B cell (primary cell): ENCODE measurements at regions not wholly inside any gene's neighbourhood (a gene's known extent, or its start where the extent isn't known, plus 50 kb on each side); places are given as distances from the start of the nearest gene placed in this dataset.

Source experiments
- ATAC-seq: fragments of 200-7000 bp; cut with Tn5 transposase; one replicate; pipeline ENCODE4 v1.10.0; 2021; ENCODE audit warnings: low read depth, mild to moderate bottlenecking, moderate number of reproducible peaks, moderate library complexity
- CTCF ChIA-PET: fragments of 350-600 bp; sonication (Branson Sonifier 250); formaldehyde crosslinking; loops from one replicate; lab custom pipeline; 2021; ENCODE audit warnings: antibody characterized with exemption, inconsistent platforms; lab: Charles Lee
- POLR2A ChIA-PET: fragments of 350-600 bp; sonication (Branson Sonifier 250); formaldehyde crosslinking; loops from one replicate; lab custom pipeline; 2021; ENCODE audit warnings: antibody characterized with exemption; lab: Charles Lee
- DNase-seq: peaks from one replicate; pipeline ENCODE4 v3.0.0; 2013
- H2AFZ ChIP-seq: 2 replicates; pipeline ENCODE4 v1.6.1; 2012; ENCODE audit warnings: mild to moderate bottlenecking, low read depth, low read length; ENCODE audit not compliant: insufficient read depth, poor library complexity, severe bottlenecking
- H3K27ac ChIP-seq, 2 donors: 1 replicate in 1 of 2; 2 replicates in 1 of 2; pipeline ENCODE4 v1.5.1; 2012 to 2013; ENCODE audit warnings: low read length in 2 of 2, mild to moderate bottlenecking in 2 of 2, moderate library complexity in 1 of 2
- H3K27me3 ChIP-seq, 4 experiments: fragments of 200-600 bp in 1 of 4; sonication (generic) in 1 of 4; replicated peaks in 1 of 4; 1 replicate in 2 of 4; 2 replicates in 2 of 4; pipeline versions ENCODE4 v1.6.1 to v1.7.0; 2013 to 2016; ENCODE audit warnings: low read length in 3 of 4, mild to moderate bottlenecking in 2 of 4, mixed read lengths in 1 of 4, moderate library complexity in 1 of 4; ENCODE audit not compliant: insufficient read depth in 4 of 4, control insufficient read depth in 3 of 4; ENCODE audit errors: control extremely low read depth in 1 of 4
- H3K36me3 ChIP-seq, 2 experiments: replicated peaks in 1 of 2; 1 replicate in 1 of 2; 2 replicates in 1 of 2; pipeline versions ENCODE4 v1.6.1 to v1.7.1; 2013; ENCODE audit warnings: low read length in 1 of 2; ENCODE audit not compliant: insufficient read depth in 2 of 2, control insufficient read depth in 1 of 2; ENCODE audit errors: control extremely low read depth in 1 of 2, extremely low read depth in 1 of 2
- H3K4me1 ChIP-seq, 2 donors: fragments of 200-600 bp in 1 of 2; sonication (generic) in 1 of 2; 1 replicate in 1 of 2; 2 replicates in 1 of 2; pipeline versions ENCODE4 v1.5.1 to v1.6.1; 2013 to 2017; ENCODE audit warnings: low read length in 2 of 2; ENCODE audit not compliant: control insufficient read depth in 2 of 2, insufficient read depth in 2 of 2
- H3K4me2 ChIP-seq: replicated peaks from 2 replicates; pipeline ENCODE3; 2012; ENCODE audit warnings: mild to moderate bottlenecking, low read depth, low read length; ENCODE audit not compliant: poor library complexity, severe bottlenecking
- H3K4me3 ChIP-seq, 5 experiments: fragments of 200-600 bp in 1 of 5; sonication (generic) in 1 of 5; 1 replicate in 3 of 5; 2 replicates in 2 of 5; pipeline versions ENCODE4 v1.5.1 to v1.7.0; 2011 to 2016; ENCODE audit warnings: low read length in 4 of 5, mild to moderate bottlenecking in 4 of 5, low read depth in 2 of 5, control low read depth in 1 of 5, moderate library complexity in 1 of 5; ENCODE audit not compliant: insufficient read depth in 1 of 5; ENCODE audit errors: control extremely low read depth in 1 of 5, extremely low read depth in 1 of 5
- H3K79me2 ChIP-seq: fragments of 200-600 bp; sonication (generic); one replicate; pipeline ENCODE4 v1.6.0; 2016; ENCODE audit warnings: low read length; ENCODE audit not compliant: control insufficient read depth, insufficient read depth
- H3K9ac ChIP-seq: fragments of 200-600 bp; sonication (generic); 2 replicates; pipeline ENCODE4 v1.6.1; 2017; ENCODE audit warnings: mild to moderate bottlenecking, low read length, moderate library complexity
- H3K9me3 ChIP-seq, 3 donors: one replicate each; pipeline versions ENCODE4 v1.6.1 to v1.7.1; 2013; ENCODE audit warnings: low read length in 2 of 3; ENCODE audit not compliant: control insufficient read depth in 2 of 3, insufficient read depth in 1 of 3; ENCODE audit errors: control extremely low read depth in 1 of 3
- H4K20me1 ChIP-seq: 2 replicates; pipeline ENCODE4 v1.6.0; 2012; ENCODE audit warnings: mild to moderate bottlenecking, low read length; ENCODE audit not compliant: insufficient read depth, control insufficient read depth, poor library complexity, severe bottlenecking
- H3K27ac Mint-ChIP-seq: one replicate; pipeline ENCODE4 v1.8.0; 2021; ENCODE audit warnings: mixed read lengths
- H3K27me3 Mint-ChIP-seq: one replicate; pipeline ENCODE4 v1.8.0; 2021; ENCODE audit warnings: mixed read lengths
- H3K4me1 Mint-ChIP-seq: one replicate; pipeline ENCODE4 v1.8.0; 2021; ENCODE audit warnings: mixed read lengths
- H3K4me3 Mint-ChIP-seq: one replicate; pipeline ENCODE4 v1.8.0; 2021; ENCODE audit warnings: mixed read lengths
- H3K9me3 Mint-ChIP-seq: one replicate; pipeline ENCODE4 v1.8.0; 2022; ENCODE audit warnings: mixed read lengths; ENCODE audit not compliant: insufficient read depth
- EZH2 ChIP-seq: IDR thresholded peaks from 2 replicates; pipeline ENCODE4 v1.6.1; 2012; ENCODE audit warnings: borderline replicate concordance, low read depth, mild to moderate bottlenecking, moderate library complexity, low read length; ENCODE audit not compliant: insufficient read depth, poor library complexity, severe bottlenecking
- WGBS: methylation state at CpG from one replicate; pipeline ENCODE4 v1.1.5; 2013; ENCODE audit warnings: missing lambda C conversion rate; ENCODE audit not compliant: insufficient coverage; 5-methylcytosine and 5-hydroxymethylcytosine counted together
- intact Hi-C: fragments of 100-400 bp; cut with micrococcal nuclease; formaldehyde crosslinking; loops from one replicate; pipeline ENCODE4 v1.10.0; 2022
- TF ChIP-seq, protein P1 (sequence below): fragments of 200-600 bp; IDR thresholded peaks from one replicate; pipeline ENCODE4 v1.8.0; 2022; ENCODE audit warnings: antibody characterized with exemption, mild to moderate bottlenecking

GRCh38 chr10:30793093-30793492, 163.5 kb upstream of the LYZL2 start:
- POLR2A ChIA-PET, result no interaction called here
- H3K79me2 ChIP-seq, result no peaks in the 10 kb centered on the region
- WGBS, result 91% methylated on average over 1 of the region's 3 CpGs
- H3K27ac ChIP-seq, result no peak overlapping the region
- ATAC-seq, result no peak
- no peak for TF ChIP-seq EZH2
- TF ChIP-seq, protein P1, sequence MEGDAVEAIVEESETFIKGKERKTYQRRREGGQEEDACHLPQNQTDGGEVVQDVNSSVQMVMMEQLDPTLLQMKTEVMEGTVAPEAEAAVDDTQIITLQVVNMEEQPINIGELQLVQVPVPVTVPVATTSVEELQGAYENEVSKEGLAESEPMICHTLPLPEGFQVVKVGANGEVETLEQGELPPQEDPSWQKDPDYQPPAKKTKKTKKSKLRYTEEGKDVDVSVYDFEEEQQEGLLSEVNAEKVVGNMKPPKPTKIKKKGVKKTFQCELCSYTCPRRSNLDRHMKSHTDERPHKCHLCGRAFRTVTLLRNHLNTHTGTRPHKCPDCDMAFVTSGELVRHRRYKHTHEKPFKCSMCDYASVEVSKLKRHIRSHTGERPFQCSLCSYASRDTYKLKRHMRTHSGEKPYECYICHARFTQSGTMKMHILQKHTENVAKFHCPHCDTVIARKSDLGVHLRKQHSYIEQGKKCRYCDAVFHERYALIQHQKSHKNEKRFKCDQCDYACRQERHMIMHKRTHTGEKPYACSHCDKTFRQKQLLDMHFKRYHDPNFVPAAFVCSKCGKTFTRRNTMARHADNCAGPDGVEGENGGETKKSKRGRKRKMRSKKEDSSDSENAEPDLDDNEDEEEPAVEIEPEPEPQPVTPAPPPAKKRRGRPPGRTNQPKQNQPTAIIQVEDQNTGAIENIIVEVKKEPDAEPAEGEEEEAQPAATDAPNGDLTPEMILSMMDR, result no peak
- Mint-ChIP-seq H3K27ac (no peak overlapping the region), H3K27me3 (peaks cover 4% of the 10 kb centered on the region), H3K4me1 (peaks cover 12% of the 10 kb centered on the region), H3K9me3 (no peaks in the 10 kb centered on the region), H3K4me3 (no peak overlapping the region)
- no peaks in the 10 kb centered on the region for H3K36me3 ChIP-seq
- H3K4me3 ChIP-seq, result no peak overlapping the region
- H3K27me3 ChIP-seq, result no peaks in the 10 kb centered on the region
- intact Hi-C loops, result no loop called here
- H3K9ac ChIP-seq, result no peak overlapping the region
- H3K4me2 ChIP-seq, result no peak overlapping the region
- H4K20me1 ChIP-seq, result no peaks in the 10 kb centered on the region
- peaks cover 10 to 11% of the 10 kb centered on the region in 2 donors for H3K4me1 ChIP-seq
- H3K9me3 ChIP-seq, result no peaks in the 10 kb centered on the region
- CTCF ChIA-PET, result no interaction called here
- H2AFZ ChIP-seq, result no peak overlapping the region
- DNase-seq, result no peak

- ATAC-seq (no peak), DNase-seq (no peak)
- 47% methylated on average over 2 of the region's 2 CpGs for WGBS
- no peaks in the 10 kb centered on the region for H3K9me3 Mint-ChIP-seq
- Histone ChIP-seq H3K79me2 (no peaks in the 10 kb centered on the region), H3K27ac (no peak overlapping the region), H2AFZ (peak overlapping the region; percentile 50), H3K9me3 (no peaks in the 10 kb centered on the region), H3K4me1 (peaks cover 10 to 11% of the 10 kb centered on the region in 2 donors), H3K9ac (no peak overlapping the region), H3K27me3 (no peaks in the 10 kb centered on the region), H3K36me3 (no peaks in the 10 kb centered on the region), H3K4me2 (peak overlapping the region; percentile 42), H3K4me3 (no peak overlapping the region), H4K20me1 (no peaks in the 10 kb centered on the region)
- H3K4me1 Mint-ChIP-seq, result peaks cover 12% of the 10 kb centered on the region
- no peak for TF ChIP-seq EZH2
- no peak overlapping the region for H3K4me3 Mint-ChIP-seq
- intact Hi-C loops, result no loop called here
- no peak overlapping the region for H3K27ac Mint-ChIP-seq
- CTCF ChIA-PET, result no interaction called here
- POLR2A ChIA-PET, result no interaction called here
- peaks cover 6% of the 10 kb centered on the region for H3K27me3 Mint-ChIP-seq
These were observed 162.5 kb upstream of the LYZL2 start for GRCh38 chr10:30792025-30792424.
